Heart left ventricle (tissue), 13 donors: ENCODE measurements at regions not wholly inside any gene's neighbourhood (a gene's known extent, or its start where the extent isn't known, plus 50 kb on each side); places are given as distances from the start of the nearest gene placed in this dataset.

Source experiments
- CTCF ChIP-seq, 12 donors: fragments of 200-600 bp; sonication (generic) in 4 of 12; IDR thresholded peaks; one replicate each; pipeline versions ENCODE4 v1.5.0 to v1.8.0; 2018 to 2022; ENCODE audit warnings: antibody characterized with exemption in 12 of 12, mild to moderate bottlenecking in 5 of 12
- POLR2A ChIP-seq, 2 donors: fragments of 450-650 bp; IDR thresholded peaks; one replicate each; pipeline ENCODE4 v1.6.1; 2017; ENCODE audit warnings: antibody characterized with exemption in 2 of 2, mild to moderate bottlenecking in 2 of 2, moderate library complexity in 2 of 2
- donor health status: ischemic (EF 13 %, LVEDD 7.1; RV severe dilation, severe dysfunction).
- donor health status: DM: no; HTN: yes; CAD: no.
- donor health status: DM: no; HTN: no; CAD: no.
- donor health status: ischemic (EF 25% LVEDD 6.9; RV normal size, moderate dysfunction).
- donor health status: ischemic (EF 25% LVEDD 5.7; RV mildly dilated, moderate dysfunction).
- donor health status: ischemic (EF 35%, LVEDD 5.7; RV mildly dilated, moderate dysfunction).
- donor health status: nonischemic (EF 11% LVEDD 7.7; RV severe dilation, severe dysfunction).
- donor health status: DM: yes; HTN: yes; CAD: no.
- donor health status: PGD.
- donor health status: ischemic (EF 29% LVEDD 5.4; RV normal size, mild dysfunction).
- donor health status: nonischemic (EF 23%, LVEDD 6.1; RV moderate dilation, normal function).

GRCh38 chr11:13149991-13150390 lies 127.6 kb upstream of the BMAL1 start:
- TF ChIP-seq CTCF (IDR thresholded peaks at IDR 0.05) = no peak
- TF ChIP-seq POLR2A (IDR thresholded peaks at IDR 0.05) = no peak
